Stimulated activated CD8-positive, alpha-beta memory T cell treated with anti-CD3 and anti-CD28 coated beads, Interleukin-12 subunit alpha, Interleukin-12 subunit beta, amount 100 ng/mL, for 1 hour (primary cell): ENCODE measurements at regions not wholly inside any gene's neighbourhood (a gene's known extent, or its start where the extent isn't known, plus 50 kb on each side); places are given as distances from the start of the nearest gene placed in this dataset.
"Not testable (repeated sequence)": the region's sequence is repeated elsewhere in the genome, so short reads cannot be mapped to it uniquely, and the experiment has no call there.

Experiments
- DNase-seq: peaks from one replicate; pipeline ENCODE4 v3.0.0-alpha.2; 2020; ENCODE audit warnings: low read depth

GRCh38 chr6:163719028-163719742 is 304.7 kb downstream of the QKI start:
- no peak for DNase-seq

GRCh38 chr6:163718537-163718936 is 304.0 kb downstream of the QKI start:
- DNase-seq: no peak

- no peak for DNase-seq
Measured at GRCh38 chr6:163717106-163717764, 302.7 kb downstream of the QKI start.

- DNase-seq: no peak
Measured at GRCh38 chr6:163716690-163717089, 302.2 kb downstream of the QKI start.

- no peak for DNase-seq
Measured at GRCh38 chr6:163715846-163716245, 301.3 kb downstream of the QKI start.

- no peak for DNase-seq
Measured at GRCh38 chr6:163714179-163714578, 299.7 kb downstream of the QKI start.

- DNase-seq: no peak
Measured at GRCh38 chr6:163712981-163713380, 298.5 kb downstream of the QKI start.

GRCh38 chr6:163712566-163712961 is 298.0 kb downstream of the QKI start:
- DNase-seq: no peak

GRCh38 chr6:163711615-163712565 is 297.4 kb downstream of the QKI start:
- DNase-seq: no peak

- no peak for DNase-seq
Measured at GRCh38 chr6:163710532-163711470, 296.3 kb downstream of the QKI start.

GRCh38 chr6:163709693-163710092 is 295.2 kb downstream of the QKI start:
- no peak for DNase-seq

- no peak for DNase-seq
Measured at GRCh38 chr6:163709255-163709654, 294.7 kb downstream of the QKI start.

- no peak for DNase-seq
Measured at GRCh38 chr6:163708466-163708865, 293.9 kb downstream of the QKI start.

- DNase-seq: no peak
Measured at GRCh38 chr6:163707387-163708355, 293.2 kb downstream of the QKI start.

- DNase-seq: no peak
Measured at GRCh38 chr6:163706500-163707087, 292.1 kb downstream of the QKI start.

GRCh38 chr6:163705923-163706322 is 291.4 kb downstream of the QKI start:
- no peak for DNase-seq

GRCh38 chr6:163702736-163703135 is 288.2 kb downstream of the QKI start:
- no peak for DNase-seq

- DNase-seq: no peak
Measured at GRCh38 chr6:163701762-163702161, 287.2 kb downstream of the QKI start.

GRCh38 chr6:163698086-163698485 is 283.6 kb downstream of the QKI start:
- no peak for DNase-seq

GRCh38 chr6:163696311-163696710 is 281.8 kb downstream of the QKI start:
- not testable (repeated sequence) for DNase-seq
